ENCODE measurements at regions not wholly inside any gene's neighbourhood (a gene's known extent, or its start where the extent isn't known, plus 50 kb on each side); places are given as distances from the start of the nearest gene placed in this dataset.

DNA sequence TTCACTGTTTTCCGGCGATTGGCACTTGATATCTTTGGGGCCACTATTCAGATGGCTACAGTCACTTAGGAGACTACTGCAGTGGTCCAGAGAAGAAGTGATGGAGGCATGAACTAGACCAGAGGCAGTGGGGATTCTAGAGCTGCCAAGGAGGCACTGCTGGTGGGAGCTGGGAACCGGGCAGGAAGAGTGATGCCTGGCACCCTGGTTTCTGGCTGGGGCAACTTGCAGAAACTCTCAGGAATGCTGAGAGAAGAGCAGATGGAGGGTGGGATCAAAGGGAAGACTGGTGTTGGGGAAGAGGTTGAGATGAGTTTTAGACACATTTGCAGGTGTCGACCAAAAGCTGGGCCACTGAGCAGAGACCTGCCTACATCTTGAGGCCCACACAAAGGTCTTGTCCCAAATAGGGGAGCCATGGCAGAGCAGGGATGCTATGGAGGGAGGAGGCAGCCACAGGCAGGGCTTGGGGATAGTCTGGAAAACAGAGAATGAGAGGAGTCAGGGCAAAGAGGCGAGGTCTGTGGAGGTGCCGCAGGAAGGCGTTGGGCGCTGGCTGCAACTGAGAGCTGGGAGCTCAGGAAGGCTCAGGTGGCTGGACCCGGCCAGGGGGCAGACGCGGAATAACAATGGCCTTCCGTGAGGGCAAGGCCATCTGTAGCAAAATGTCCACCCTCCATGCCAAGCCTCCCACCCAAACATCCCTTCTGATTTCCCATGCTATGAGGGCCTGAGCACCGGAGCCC, 118.9 kb downstream of the TOMM20 start:
- no peak for DNase-seq

DNA sequence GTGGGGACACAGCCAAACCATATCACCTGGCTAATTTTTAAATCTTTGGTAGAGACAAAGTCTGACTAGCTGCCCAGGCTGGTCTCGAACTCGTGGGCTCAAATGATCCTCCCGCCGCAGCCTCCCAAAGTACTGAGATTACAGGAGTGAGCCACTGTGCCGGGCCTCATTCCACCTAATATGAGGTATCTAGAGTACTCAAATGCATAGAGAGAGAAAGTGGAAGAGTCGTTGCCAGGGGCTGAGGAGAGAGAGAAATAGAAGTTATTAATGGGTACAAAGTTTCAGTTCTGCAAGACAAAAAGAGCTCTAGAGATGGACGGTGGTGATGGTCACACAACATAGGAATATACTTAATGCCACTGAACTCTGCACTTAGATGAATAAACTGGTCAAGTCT, 119.6 kb downstream of the TOMM20 start:
- no peak for DNase-seq

DNA sequence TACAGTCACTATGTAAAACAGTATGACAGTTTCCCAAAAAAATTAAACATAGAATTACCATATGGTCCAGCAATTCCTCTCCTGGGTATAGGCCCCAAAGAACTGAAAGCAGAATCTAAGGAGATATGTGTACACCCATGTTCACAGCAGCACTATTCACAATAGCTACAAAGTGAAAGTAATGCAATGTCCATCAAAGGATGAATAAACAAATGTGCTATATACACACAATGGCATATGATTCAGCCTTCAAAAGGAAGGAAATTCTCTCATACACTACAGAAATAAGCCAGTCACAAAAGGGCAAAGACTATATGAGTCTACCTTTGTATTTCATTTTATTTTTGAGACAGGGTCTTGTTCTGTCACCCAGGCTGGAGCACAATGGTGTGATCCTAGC, 120.4 kb downstream of the TOMM20 start:
- no peak for DNase-seq

DNA sequence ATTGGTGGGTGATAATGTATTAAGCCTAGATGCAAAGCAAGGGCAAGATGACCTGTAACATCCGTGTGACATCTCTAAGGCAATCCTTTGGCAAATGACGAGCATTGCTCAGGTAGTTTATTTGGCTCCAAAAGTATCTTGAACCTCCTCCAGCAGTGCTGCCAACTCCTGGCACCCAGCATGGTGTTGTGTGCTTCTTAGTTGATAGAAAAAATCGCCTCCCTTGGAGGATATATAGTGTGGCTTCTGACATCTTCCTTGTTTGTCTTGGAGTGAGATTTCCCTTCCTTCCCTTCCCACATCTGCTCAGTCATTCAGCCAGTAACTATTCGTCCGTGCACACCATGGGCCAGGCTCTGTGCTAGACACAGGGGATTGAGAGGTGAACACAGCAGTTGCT, 121.8 kb downstream of the TOMM20 start:
- no peak for DNase-seq

DNA sequence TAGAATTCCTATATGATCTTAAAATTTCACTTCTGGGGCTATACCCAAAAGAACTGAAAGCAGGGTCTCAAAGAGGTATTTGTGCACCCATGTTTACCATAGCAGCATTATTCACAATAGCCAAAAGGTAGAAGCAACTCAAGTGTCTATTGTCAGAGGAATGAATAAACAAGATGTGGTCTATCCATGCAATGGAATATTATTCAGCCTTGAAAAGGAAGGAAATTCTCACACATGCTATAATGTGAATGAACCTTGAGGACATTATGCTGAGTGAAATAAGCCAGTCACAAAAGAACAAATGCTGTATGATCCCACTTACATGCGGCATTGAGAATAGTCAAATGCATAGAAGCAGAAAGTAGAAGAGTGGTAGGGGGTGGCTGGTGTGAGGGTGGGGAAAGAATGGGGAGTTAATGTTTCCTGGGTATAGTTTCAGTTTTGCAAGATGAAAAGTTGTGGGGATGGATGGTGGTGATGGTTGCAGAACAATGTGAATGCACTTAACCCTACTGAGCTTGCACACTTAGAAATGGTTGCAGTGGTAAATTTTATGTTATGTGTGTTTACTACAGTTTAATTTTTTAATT, 122.4 kb downstream of the TOMM20 start:
- peak; percentile 23 for DNase-seq

DNA sequence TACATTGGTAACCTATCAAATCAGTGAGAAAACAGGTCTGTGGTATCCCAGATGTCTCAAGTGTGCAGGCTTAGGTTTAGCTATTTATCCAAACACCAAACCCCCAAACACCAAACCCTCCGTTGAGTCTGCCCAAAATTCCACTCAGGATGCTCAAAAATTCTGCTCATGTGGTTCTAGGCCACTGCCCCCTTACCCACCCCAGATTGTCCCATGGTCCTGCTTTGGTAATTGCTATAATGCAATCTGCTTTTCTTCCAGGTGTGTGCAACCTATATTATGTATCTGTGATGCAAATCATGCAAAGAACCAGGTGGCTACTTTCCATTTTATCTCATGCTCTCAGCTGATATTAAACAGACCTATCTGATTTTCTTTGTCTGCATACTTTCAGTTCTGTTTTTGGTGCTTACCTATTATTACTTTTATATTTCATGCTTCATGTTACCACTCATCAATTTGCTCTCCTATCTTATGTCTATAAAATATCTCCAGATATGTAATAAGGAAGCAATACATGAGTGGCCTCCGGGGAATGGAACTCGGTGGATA, 123.7 kb downstream of the TOMM20 start:
- DNase-seq, result no peak

DNA sequence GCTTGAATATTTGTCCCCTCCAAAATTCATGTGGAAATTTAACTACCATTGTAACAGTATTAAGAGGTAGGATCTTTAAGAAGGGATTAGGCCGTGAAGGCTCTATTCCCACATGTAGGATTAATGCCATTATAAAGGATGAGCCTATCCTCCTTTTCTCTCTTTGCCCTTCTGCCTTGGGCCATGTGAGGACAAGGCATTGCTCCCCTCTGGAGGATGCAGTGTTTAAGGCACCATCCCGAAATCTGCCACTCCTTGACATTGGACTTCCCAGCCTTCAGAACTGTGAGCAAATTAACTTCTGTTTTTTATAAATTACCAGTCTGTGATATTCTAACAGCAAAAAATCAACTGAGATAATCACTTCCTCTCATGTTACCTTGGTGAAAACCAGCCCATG, 124.4 kb downstream of the TOMM20 start:
- DNase-seq, result no peak

DNA sequence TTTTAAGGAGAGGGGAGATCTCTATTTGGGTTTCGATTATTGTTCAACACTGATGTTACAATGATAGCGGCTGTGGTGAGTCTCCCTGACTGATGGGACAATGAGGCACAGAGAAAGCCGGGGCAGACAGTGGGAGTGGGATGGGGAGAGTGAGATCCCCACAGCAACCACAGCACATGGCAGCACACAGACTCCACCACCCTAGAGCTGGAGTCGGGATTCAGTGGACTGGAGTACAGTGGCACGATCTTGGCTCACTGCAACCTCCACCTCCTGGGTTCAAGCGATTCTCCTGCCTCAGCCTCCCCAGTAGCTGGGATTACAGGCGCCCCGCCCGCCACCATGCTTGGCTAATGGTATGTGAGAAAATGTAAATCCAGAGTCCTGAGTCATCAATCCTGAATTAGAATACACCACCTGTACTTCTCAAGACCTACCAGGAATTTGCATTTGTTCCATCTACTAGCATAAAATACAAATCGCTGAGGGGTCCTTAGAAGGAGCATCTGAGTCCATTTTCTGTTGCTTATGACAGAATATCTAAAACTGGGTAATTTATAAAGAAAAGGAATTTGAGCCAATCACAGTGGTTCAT, 125.8 kb downstream of the TOMM20 start:
- no peak for DNase-seq

DNA sequence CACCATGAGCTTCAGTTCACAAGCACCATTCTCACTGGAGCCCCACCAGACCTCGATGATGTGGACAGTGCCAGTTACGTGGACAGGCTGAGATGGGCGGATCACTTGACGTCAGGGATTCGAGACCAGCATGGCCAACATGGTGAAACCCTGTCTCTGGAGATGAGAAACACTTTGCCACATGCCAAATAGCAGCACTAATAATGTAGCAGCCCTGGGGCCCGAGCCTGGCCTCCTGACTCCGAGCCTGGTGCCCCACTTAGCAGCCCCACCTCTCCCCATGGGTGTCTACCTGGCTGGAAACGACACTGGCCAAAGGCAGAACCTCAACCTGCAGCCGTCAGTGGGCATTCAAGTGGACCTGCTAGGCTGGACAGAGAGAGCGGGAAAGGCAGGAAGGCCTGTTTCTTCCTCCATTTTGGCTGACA, 129.1 kb downstream of the TOMM20 start:
- DNase-seq, result no peak

DNA sequence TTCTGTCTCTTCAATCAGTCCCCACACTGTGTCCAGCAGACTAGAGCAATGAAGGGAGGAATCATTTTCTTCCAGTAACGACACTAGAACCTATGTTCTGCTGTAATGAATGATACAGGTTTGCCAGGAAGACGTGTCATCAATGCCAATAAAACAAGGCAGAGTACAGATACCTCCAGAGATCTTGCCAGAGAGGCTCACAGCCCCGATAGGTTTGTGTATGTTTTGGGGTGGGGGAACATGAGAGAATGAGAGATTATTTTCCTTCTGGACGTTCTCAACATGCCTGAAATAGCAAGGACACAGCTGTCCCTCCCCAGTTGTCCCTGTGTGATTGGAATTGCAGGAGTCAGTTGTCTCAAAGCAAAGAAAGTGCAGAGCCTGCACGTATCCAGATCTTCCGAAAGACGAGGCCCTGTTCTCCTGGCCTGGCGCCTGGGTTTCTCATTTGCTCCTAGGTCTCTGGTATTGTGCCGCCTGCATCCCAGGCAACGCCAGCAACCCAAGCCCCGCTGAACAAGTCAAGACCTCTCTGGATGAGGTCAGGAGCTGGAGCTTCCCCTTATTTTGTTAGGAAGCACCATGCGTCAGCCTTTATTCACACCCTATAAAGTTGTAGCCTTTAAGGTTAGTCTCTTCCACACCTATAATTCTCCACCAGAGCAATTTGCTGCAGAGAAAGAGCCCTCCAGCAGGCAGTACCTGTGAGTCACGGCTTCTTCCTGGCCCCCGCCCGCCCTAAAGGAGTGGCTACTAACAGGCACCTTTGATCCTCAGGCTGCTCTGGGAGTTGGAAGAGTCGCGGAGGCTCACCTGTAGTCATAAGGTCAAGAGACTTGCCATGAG, 130.5 kb downstream of the TOMM20 start:
- no peak for DNase-seq

DNA sequence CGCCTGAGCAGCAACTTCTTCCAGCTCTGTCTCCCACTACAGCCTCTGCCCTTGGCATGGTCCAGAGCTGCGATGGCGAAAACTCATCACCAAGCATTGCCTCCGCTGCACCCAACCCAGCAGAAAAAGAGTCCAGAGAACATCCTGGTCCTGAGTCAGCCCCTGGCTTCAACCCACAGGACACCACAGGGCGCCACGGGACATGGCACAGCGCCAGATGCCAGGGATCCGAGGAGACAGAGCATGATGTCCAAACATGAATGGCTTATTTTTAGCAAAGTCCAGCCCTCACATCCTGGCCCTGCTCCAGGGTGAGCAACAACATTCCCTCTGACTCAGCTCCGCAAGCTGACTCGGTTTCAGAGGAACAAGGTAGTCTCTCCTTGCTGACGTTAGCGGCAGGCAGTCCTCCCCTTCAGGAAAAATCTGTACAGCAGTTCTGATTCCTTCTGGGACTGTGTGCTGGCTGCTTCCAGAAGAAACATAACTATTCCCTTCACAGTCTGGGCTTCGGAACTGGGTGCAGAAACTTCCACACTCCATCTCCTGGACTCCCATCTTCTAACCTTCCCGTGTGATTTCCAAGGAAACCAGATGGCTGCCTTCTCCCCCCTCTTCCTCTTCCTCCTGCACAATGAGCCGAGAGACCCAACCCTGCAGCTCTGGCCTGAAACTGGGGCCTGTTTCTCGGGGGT, 131.3 kb downstream of the TOMM20 start:
- DNase-seq, result no peak

DNA sequence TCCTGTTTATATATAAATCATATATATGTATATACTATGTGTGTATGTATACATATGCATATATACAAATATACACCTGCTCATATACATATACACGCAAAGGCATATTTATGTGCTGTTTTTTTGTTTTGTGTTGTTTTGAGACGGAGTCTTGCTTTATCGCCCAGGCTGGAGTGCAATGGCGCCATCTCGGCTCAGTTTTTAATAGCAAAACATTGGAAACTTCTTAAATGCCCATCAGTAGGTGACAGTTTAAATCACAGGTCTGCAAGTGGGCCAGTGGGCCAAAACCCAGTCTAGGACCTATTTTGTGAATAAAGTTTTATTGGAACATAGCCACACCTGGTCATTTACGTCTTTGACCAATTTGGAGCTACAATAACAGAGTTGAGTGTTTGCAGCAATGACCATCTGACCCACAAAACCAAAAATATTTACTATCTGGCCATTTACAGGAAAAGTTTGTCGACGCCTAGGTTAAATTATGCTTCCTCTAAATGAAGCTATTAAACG, 132.3 kb downstream of the TOMM20 start:
- DNase-seq, result no peak

DNA sequence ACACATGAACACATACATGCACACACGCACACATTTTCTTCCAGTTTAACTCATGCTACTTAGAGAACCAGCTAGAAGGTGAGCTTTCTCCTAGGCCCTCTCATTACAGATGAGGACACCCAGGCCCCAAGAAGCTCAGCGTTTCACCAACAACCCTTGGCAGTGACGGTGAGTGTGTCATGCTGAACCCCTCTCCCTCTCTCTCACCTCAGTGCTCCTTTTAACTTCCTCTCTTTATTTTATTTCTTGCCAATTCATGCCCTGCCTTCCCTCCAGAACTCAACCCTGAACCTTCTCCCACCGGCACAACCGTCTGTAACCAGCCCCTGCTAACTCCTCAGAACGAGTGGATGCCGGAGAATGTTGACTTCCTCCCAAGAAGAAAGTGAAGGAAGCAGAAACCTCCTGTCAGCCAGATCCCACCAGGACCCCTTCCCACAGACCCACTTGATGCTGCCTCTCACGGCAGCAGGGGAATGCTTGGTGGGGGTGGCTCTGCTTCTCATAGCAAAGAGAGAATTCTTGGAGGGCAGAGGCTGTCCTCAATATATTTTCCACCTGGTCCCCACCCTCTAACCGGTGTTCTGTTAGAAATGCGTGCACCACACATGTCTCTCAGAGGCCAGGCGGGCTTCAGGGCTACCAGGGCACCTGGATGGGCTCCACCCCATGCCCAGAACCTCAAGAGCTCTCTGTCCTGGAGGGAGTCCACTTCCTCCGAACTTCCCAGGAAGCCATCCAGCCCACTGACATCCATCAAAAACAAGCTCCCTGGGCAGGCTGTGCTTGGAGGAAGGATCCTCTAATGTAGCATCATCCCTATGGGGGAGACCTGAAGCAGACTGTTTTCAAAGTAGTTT, 134.0 kb downstream of the TOMM20 start:
- no peak for DNase-seq

DNA sequence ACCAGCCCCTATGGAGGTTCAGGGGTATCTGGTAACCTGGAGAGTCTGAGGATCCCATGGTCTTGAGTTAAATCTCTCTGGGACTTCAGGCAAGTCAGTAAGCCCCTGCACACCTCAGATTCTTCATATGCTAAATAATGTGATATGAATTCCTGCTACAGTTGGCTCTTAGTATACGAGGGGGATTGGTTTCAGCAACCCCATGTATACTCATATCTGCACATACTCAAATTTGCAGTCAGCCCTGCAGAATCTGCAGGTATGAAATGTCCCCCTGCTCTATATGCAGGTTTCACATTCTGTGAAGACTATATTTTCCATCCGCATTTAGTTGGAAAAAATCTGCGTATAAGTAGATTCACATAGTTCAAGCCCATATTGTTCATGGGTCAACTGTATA, 136.6 kb downstream of the TOMM20 start:
- no peak for DNase-seq

DNA sequence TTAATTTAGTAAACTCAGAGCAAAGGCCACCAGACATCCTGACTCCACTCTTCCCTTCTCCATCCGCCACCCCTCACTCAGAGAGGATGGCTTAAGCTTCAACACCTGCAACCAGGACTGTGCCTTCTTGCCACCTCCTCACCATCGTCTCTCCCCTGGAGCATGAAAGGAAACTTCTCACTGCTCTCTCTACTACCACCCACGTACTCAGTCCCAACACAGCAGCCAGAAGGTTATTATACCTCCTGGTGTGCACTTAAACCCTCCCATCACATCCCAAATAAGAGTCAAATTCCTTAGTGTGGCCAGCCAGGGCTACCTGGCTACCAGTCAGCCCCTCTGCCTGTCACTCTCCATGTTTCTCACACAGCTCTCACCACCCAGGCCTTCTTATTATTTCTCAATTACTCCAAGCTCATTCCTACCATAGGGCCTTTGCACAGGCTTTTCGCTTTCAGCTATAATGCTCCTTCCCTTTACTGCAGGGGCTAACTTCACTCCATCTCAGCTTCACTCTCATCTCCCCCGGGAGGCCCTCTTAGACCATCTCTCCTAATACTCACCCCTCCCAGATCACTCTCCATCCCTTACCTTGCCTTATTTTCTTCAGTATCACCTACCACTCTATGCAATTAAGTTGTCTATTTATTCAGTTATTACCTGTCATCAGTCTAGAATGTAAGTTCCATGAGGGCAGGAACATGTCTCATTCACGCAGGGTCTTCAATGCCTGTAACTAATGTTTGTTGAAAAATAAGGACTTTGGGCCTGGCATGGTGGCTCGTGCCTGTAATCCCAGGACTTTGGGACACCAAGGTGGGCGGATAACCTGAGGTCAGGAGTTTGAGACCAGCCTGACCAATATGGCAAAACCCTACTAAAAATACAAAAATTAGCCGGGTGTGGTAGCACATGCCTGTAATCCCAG, 137.5 kb downstream of the TOMM20 start:
- no peak for DNase-seq

DNA sequence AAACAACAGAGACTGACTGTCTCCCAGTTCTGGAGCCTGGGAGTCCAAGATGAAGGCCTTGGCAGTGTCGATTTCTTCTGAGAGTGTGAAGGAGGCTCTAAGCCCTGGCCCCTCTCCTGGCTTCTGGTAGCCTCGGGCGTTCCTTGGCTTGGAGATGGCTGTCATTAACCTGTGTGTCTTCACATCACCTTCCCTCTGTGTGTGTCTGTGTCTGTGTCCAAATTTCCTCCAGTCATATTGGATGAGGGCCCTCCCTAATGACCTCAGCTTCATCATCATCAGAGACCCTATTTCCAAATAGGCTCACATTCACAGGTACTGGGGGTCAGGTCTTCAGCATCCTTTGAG, 138.3 kb downstream of the TOMM20 start:
- no peak for DNase-seq

DNA sequence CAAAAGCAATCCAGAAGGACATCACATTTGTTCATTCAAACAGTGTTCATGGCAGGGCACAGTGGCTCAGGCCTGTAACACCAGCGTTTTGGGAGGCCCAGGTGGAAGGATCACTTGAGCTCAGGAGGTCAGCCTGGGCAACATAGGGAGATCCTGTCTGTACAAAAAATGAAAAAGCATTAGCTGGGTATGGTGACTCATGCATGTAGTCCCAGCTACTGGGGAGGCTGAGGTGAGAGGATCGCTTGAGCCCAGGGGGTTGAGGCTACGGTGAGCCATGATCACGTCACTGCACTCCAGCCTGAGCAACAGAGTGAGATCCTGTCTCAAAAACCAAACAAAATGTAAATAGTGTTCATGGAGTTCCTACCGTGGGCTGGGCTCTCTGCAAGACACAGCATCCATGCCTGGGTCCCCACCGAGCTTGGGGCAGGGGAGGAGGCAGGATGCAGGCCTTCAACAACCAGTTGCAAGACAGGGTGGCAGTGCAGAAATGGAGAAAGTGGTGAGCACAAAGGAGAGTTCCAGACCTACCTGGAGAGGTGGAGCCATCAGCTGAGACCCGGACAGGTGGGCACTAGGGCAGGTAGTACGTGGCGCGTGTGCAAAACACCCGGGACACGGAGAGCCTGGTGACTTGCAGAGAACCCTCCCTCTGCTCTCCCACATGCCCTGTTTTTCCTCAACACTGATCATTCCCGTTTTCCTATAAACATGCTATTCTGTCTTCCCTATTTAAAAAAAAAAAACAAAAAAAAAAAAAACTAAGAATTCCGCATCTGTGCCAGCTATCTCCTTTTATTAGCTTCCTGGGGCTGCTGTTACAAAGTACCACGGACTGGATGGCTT, 138.9 kb downstream of the TOMM20 start:
- DNase-seq, result no peak

DNA sequence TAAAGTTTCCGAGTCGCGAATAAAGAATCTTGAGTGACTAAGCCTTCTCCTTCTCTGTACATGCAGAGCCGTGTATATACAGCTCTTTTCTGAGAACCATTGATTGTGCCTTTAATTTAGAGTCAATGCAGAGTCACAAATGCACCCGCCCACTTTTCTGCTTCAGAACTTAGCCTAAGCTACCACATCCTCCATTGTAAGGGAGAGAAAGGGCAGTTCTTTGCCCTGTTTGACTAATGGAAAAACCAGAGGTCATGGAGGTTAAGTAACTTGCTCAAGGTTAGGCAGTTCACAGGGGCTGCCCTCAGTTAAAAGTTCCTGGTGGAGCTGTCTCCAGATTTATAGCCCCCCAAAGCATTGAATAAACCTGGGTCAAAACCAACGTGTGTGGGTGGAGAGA, 139.6 kb downstream of the TOMM20 start:
- peak; percentile 13 for DNase-seq

DNA sequence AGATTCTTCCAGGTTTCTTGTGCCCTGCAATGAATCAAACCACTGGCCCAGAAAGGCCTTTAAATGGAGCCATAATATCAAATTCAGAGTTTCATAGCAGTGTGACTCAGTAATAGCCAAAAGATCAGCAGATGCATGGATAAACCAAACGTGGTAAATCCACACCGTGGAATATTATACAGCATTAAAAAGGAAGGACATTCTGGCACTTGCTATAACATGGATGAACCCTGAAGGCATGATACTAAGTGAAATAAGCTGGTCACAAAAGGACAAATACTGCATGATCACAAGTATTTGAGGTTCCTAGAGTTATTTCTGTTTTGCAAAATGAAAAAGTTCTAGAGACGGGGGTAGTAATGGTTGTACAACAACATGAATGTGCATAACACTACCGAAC, 140.1 kb downstream of the TOMM20 start:
- DNase-seq, result no peak

DNA sequence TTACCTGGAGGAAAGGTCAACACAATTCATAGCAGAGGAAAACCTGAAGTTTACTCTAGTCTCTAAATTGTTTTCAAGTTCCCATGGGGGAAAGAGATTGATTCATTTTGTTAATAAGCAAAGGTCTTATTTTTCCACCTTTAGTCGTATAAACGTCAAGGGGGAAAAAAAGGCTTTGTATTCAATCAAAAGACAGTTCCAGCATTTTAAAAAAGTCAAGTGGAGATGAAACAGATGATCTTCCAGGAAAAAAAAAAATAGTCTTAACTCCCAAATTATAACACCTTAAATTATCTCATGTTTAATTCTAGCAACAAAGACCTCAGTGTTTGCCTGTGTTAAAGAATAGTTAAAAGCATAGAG, 140.5 kb downstream of the TOMM20 start:
- DNase-seq, result no peak
